HUES6 (cell line): ENCODE measurements at regions not wholly inside any gene's neighbourhood (a gene's known extent, or its start where the extent isn't known, plus 50 kb on each side); places are given as distances from the start of the nearest gene placed in this dataset.

Experiments
- H3K27ac ChIP-seq: 2 replicates; pipeline ENCODE4 v1.7.0; 2013; ENCODE audit warnings: low read depth, mild to moderate bottlenecking, low read length, inconsistent platforms
- H3K27me3 ChIP-seq: 2 replicates; pipeline ENCODE4 v1.6.1; 2013; ENCODE audit warnings: low read length; ENCODE audit not compliant: control insufficient read depth, insufficient read depth
- H3K36me3 ChIP-seq: 2 replicates; pipeline ENCODE4 v1.6.1; 2013; ENCODE audit warnings: low read length; ENCODE audit not compliant: control insufficient read depth, insufficient read depth
- H3K4me1 ChIP-seq: 2 replicates; pipeline ENCODE4 v1.6.1; 2013; ENCODE audit warnings: low read length; ENCODE audit not compliant: control insufficient read depth, insufficient read depth
- H3K4me3 ChIP-seq: 2 replicates; pipeline ENCODE4 v1.5.1; 2013; ENCODE audit warnings: low read depth, low read length
- H3K9ac ChIP-seq: one replicate; pipeline ENCODE4 v1.6.1; 2013; ENCODE audit warnings: mild to moderate bottlenecking, low read length
- H3K9me3 ChIP-seq: 2 replicates; pipeline ENCODE4 v1.6.1; 2013; ENCODE audit warnings: low read depth, low read length; ENCODE audit not compliant: control insufficient read depth, insufficient read depth

DNA sequence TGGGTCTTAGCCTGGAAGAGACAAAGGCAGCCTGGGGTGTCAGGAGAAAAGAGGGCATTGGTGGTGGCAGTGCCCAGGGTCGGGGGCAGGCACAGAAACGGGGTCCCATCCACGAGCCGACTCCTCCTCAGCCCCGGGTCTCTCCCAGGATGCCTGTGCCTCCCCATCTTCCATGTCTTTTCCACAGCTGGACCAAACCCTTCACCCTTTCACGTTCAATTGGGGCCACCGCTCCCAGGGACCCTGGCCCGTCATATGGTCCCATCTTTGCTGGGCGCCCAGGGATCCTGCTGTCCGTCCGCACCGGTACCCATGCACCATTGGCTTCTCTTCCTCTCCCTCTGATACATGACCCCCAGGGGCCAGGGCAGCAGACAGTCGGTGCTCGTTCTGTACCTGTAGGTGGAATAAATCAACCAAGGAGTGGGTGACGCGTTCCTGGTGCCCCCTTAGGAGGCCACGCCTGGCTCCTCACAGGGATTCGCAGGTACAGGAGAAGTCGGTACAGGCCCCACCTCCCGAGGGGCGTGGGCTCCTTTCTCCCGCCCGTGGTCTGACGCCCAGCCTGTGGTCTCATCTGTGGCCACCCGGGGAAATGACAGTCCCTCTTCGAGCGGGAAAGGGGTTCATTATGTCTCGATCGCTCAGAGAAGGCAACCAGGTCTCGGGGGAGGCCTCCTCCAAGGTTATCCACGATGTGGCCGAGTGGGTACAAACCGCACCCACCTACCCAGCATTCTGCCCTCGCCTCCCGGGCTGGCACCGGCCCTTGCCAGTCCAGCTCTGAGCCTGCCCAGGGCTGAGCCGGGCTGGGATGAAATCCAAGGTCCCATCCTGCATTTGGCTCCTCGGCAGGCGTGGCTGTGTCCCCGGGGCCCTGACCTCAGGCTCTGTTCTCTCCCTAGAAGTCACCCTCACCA, 1493.6 kb downstream of the BRD1 start:
- Histone ChIP-seq H3K27me3 (no peaks in the 10 kb centered on the region), H3K4me1 (peaks cover 4% of the 10 kb centered on the region; the same call in 1 of the 2 replicates), H3K27ac (no peak overlapping the region), H3K4me3 (no peak overlapping the region), H3K9me3 (peaks cover 13% of the 10 kb centered on the region), H3K9ac (no peak overlapping the region), H3K36me3 (no peaks in the 10 kb centered on the region)

DNA sequence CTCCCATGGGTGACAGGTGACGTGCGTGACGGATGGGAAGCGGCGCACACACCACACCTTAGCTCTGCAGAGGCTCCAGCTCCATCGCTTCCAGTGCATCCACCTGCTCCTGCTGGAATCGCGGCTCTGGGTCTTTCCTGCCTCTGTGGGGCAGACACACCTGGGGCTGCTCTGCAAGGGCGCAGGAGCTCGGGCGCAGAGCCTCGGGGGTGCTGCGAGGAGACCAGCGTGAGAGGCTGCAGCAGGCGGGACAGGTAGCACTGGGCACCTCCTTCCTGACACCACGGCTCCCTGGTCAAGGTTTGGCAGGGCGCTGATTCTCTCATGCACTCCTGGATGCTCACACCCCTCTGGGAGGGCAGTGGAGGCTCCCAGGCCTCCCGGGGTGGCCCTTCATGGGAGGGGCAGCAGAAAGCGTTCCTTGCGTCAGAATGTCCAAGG, 1494.3 kb downstream of the BRD1 start:
- no peak overlapping the region for H3K4me3 ChIP-seq
- peaks cover 21% of the 10 kb centered on the region for H3K9me3 ChIP-seq
- no peaks in the 10 kb centered on the region for H3K36me3 ChIP-seq
- no peak overlapping the region for H3K27ac ChIP-seq
- no peaks in the 10 kb centered on the region for H3K4me1 ChIP-seq
- H3K9ac ChIP-seq = no peak overlapping the region
- H3K27me3 ChIP-seq = no peaks in the 10 kb centered on the region

DNA sequence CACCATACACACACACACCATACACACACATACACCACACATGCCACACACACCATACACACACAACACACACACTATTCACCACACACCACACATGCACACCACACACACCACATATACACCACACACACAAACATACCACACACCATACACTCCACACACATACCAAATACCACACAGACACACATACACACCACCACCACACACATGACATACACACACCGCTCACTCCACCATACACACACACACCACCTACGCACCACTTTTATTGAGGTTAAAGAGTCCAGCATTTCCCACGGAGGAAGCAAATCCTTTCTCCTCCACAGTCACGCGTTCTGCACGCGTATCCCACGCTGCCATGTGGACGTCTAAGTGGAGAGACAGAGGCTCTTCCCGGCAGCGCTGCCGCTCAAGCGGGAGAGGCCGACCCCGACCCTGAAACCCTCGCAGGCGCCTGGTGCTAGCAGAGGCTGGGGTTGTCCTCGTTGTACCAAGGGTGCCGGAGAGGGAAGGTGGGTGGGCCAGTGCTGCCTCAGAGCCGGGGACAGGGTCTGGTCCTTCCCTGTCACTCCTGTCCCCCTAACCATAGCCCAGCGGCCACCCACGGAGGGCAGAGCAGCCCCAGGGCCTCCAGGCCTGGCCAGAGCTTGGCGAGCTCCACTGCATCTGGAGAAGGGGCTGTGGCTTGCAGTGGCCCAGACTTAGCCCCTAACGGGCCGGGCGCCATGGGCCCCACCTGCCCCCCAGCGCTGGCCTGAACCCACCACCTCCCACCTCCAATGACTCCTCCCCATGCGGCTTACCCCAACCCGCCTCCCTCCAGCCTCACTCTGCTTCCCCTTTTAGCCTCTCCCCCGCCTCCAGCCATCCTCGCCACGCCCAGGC, 1495.0 kb downstream of the BRD1 start:
- Histone ChIP-seq H3K27ac (no peak overlapping the region), H3K27me3 (no peaks in the 10 kb centered on the region), H3K4me1 (no peaks in the 10 kb centered on the region), H3K36me3 (no peaks in the 10 kb centered on the region), H3K9ac (no peak overlapping the region), H3K9me3 (peaks cover 25% of the 10 kb centered on the region), H3K4me3 (no peak overlapping the region)

DNA sequence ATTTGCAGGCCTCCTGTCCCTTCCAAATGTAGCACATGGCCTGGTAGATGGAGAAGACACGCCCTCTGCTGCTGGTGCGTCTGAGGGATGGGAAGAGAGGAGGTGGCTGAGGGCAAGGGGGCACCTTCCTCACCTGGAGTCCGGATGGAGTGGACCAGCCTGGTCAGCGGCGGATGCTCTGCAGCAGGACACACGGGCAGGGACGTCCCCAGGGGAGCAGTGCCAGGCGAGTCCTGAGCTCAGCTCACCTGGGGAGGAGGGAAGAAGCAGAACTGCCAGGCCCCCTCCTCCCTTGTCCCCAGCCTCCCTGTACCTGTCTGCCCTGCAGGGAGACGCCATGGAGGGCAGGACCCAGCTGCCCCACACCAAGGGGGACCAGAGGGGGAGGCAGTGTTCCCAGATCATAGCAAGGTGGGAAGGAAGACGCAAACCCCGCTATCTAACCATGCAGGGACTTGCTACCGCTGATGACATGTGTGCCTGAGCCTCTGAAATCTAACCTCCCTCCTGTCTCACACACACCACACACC, 1495.9 kb downstream of the BRD1 start:
- Histone ChIP-seq H3K36me3 (no peaks in the 10 kb centered on the region), H3K27ac (no peak overlapping the region), H3K9me3 (peaks cover 25% of the 10 kb centered on the region), H3K4me3 (no peak overlapping the region), H3K27me3 (no peaks in the 10 kb centered on the region), H3K9ac (no peak overlapping the region), H3K4me1 (no peaks in the 10 kb centered on the region)

DNA sequence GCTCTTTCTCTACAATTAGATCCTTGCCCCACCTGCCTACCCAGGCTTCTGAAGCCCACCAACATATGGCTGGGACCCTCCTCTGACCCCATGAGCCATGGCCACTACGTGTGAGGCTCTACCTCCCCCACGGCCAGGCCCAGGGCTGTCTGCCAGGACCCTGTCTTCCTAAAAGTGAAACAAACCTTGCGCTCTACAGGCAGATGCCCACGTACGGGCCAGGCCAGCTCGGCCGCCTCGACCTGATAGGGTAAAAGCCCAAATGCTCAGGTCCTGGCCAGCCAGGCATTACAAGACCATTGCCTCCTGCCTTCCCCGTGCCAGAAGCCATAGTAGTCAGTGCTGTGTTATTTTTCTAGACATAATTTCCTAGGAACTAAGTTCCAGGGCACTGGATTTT, 1496.4 kb downstream of the BRD1 start:
- Histone ChIP-seq H3K9ac (no peak overlapping the region), H3K27me3 (no peaks in the 10 kb centered on the region), H3K4me3 (no peak overlapping the region), H3K4me1 (no peaks in the 10 kb centered on the region), H3K36me3 (no peaks in the 10 kb centered on the region), H3K9me3 (peaks cover 25% of the 10 kb centered on the region), H3K27ac (no peak overlapping the region)

DNA sequence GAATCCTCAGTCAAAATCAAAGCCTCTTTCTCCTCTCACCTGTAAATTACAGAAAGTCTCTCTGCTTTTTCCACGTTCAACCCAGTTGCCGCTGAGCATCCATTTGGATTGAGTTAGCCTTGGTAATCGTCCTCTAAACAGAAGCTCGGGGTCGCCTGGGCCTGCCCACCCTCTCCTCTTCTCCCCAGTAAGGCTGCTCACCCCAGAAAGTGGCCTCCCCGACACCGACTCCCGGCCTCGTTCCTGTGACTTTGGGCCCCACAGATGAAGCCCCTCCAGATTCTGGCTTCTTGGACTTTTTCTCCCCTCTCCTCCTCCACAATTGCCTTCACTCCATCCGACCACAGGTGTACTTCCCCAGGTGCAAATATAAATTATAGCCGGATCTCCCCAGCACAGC, 1500.0 kb downstream of the BRD1 start:
- Histone ChIP-seq H3K36me3 (no peaks in the 10 kb centered on the region), H3K9ac (no peak overlapping the region), H3K4me3 (no peak overlapping the region), H3K9me3 (peaks cover 36% of the 10 kb centered on the region), H3K4me1 (no peaks in the 10 kb centered on the region), H3K27me3 (no peaks in the 10 kb centered on the region), H3K27ac (no peak overlapping the region)

DNA sequence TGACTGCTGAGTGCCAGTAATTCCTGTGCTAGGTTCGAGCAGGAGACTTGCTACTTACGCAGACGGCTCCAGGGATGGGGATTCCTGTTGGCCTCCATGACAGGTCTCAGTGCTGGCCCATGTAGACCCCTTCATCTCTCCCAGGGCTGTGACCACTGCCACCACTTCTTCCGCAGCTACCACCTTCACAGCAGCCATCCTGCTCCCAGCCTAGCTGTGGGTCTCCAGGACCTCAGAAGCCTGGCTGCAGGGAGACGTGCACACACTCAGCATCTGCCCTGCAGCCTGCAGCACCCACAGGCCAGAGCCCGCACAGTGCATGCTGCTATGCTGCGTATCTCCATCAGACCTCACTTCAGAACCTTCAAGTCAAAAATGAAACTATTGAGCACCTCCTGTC, 1503.9 kb downstream of the BRD1 start:
- peaks cover 20% of the 10 kb centered on the region; the same call in 1 of the 2 replicates for H3K9me3 ChIP-seq
- H3K4me1 ChIP-seq = peaks cover 5% of the 10 kb centered on the region; the same call in 1 of the 2 replicates
- H3K4me3 ChIP-seq = no peak overlapping the region

DNA sequence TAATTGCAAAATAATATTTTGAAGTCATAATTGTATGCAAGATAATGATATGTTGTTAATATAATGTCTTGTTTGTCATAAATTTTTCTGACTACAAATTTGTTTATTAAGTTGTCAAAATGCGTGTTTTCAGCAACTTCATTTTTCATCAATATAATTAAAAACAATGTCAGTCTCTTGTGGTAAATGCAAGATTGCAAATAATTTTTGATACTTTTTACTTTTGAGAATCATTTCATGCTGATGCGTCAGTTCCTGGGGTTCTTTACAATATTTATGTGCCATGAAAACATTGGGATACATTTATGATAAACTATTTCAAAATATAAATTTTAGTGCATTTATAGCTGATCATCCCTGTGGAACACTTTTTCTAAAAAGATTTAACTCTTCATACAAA, 1504.8 kb downstream of the BRD1 start:
- Histone ChIP-seq H3K9me3 (0 out of 2 replicates have a peak, but pooled peaks cover 12% of the 10 kb centered on the region), H3K4me1 (peaks cover 5% of the 10 kb centered on the region; the same call in 1 of the 2 replicates), H3K4me3 (no peak overlapping the region), H3K27me3 (no peaks in the 10 kb centered on the region), H3K9ac (no peak overlapping the region), H3K36me3 (no peaks in the 10 kb centered on the region), H3K27ac (no peak overlapping the region)

More for the DNA sequence above, 1503.9 kb downstream of the BRD1 start:
- no peaks in the 10 kb centered on the region for H3K27me3 ChIP-seq
- no peak overlapping the region for H3K27ac ChIP-seq
- H3K36me3 ChIP-seq = no peaks in the 10 kb centered on the region
- no peak overlapping the region for H3K9ac ChIP-seq

DNA sequence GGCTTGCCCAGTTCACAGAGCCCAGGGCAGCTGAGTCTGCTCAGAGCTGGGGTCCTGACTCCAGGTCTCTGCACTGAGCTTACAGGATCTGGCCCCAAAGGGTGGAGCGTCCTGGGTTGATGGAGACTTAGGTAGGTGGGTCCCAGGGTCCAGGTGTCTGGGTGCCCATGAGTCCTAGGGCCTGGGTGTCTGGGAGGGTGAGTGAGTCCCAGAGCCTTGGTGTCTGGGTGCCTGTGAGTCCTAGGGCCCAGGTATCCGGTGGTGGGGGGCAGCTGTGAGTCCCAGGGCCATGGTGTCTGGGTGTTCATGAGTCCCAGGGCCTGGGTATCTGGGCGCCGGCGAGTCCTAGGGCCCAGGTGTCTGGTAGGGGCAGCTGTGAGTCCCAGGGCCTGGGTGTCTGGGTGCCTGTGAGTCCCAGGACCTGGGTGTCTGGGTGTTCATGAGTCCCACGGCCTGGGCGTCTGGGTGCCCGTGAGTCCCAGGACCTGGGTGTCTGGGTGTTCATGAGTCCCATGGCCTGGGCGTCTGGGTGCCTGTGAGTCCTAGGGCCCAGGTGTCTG, 1505.6 kb downstream of the BRD1 start:
- Histone ChIP-seq H3K27ac (no peak overlapping the region), H3K36me3 (no peaks in the 10 kb centered on the region), H3K9me3 (0 out of 2 replicates have a peak, but pooled peaks cover 12% of the 10 kb centered on the region), H3K4me3 (no peak overlapping the region), H3K9ac (no peak overlapping the region), H3K4me1 (peaks cover 5% of the 10 kb centered on the region; the same call in 1 of the 2 replicates), H3K27me3 (no peaks in the 10 kb centered on the region)

DNA sequence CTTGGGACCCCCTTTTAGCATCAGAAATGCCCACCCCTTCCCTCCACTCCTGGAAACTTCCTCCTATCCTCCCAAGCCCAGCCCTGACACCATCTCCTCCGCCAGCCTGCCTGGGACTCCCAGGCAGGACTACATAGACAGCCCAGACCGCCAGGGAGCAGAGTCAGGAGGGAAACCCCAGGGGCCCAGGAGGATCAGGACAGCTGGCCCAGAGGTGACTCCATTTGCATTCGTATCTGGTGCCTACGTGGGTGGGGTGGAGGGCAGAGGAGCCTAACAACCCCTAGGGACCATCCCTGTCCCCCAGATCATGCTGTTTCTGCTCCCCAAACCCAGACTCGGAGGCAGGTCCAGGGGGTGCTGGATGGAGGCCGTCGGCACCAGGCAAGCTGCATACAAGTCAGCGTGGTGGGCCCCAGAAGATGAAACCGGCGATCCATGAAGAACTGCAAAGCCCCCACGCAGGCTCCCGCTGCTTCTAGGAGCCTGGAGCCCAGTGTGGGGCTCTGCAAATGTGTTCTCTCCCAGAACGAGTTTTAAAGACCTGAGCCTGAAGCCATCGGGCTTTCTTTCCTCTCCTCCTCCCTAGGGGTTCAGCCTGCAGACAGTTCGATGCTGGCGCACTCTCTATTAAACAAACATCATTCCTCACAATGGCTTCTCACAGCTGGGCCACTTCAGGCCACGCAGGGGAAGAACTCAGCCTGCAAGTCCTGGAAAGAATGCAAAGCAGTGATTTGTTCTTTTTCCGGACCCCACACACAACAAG, 1506.8 kb downstream of the BRD1 start:
- Histone ChIP-seq H3K4me1 (peaks cover 5% of the 10 kb centered on the region; the same call in 1 of the 2 replicates), H3K9me3 (0 out of 2 replicates have a peak, but pooled peaks cover 12% of the 10 kb centered on the region), H3K27ac (no peak overlapping the region), H3K36me3 (no peaks in the 10 kb centered on the region), H3K27me3 (no peaks in the 10 kb centered on the region), H3K9ac (no peak overlapping the region), H3K4me3 (no peak overlapping the region)
